ENCODE measurements at regions not wholly inside any gene's neighbourhood (a gene's known extent, or its start where the extent isn't known, plus 50 kb on each side); places are given as distances from the start of the nearest gene placed in this dataset.

- no peak overlapping the region for H3K9ac ChIP-seq (ENCODE audit: low read length)
- intact Hi-C loops (cut with micrococcal nuclease), result no loop called here
- H3K4me1 ChIP-seq (ENCODE audit: control insufficient read depth in 2 of 2, insufficient read depth in 2 of 2, low read length in 2 of 2), result no peaks in the 10 kb centered on the region
- H3K27me3 ChIP-seq (replicated peaks in 1 of 4; ENCODE audit: control extremely low read depth in 1 of 4, control insufficient read depth in 3 of 4, insufficient read depth in 4 of 4, low read length in 3 of 4), result no peaks in the 10 kb centered on the region
- no peak overlapping the region for H3K4me2 ChIP-seq (replicated peaks; ENCODE audit: low read depth, low read length, poor library complexity, severe bottlenecking)
- no peaks in the 10 kb centered on the region for H3K79me2 ChIP-seq (ENCODE audit: control insufficient read depth, insufficient read depth, low read length)
- H3K4me1 Mint-ChIP-seq, result no peaks in the 10 kb centered on the region
- DNase-seq (no peak), ATAC-seq (ENCODE audit: low read depth) (no peak)
- H3K4me3 Mint-ChIP-seq, result no peak overlapping the region
- no peaks in the 10 kb centered on the region for H3K9me3 ChIP-seq (ENCODE audit: control extremely low read depth in 1 of 3, control insufficient read depth in 2 of 3, insufficient read depth in 1 of 3, low read length in 2 of 3)
- H3K9me3 Mint-ChIP-seq (ENCODE audit: insufficient read depth), result no peaks in the 10 kb centered on the region
- no peaks in the 10 kb centered on the region for H3K36me3 ChIP-seq (replicated peaks in 1 of 2; ENCODE audit: control extremely low read depth in 1 of 2, control insufficient read depth in 1 of 2, extremely low read depth in 1 of 2, insufficient read depth in 2 of 2, low read length in 1 of 2)
- POLR2A ChIA-PET, result no interaction called here
- no peaks in the 10 kb centered on the region for H3K27me3 Mint-ChIP-seq
- no CpG with 5 or more reads among the region's 1 CpG for WGBS (ENCODE audit: insufficient coverage)
- no peak overlapping the region for H3K4me3 ChIP-seq (ENCODE audit: control extremely low read depth in 1 of 5, extremely low read depth in 1 of 5, insufficient read depth in 1 of 5, low read depth in 2 of 5, low read length in 4 of 5)
- no peak overlapping the region for H2AFZ ChIP-seq (ENCODE audit: insufficient read depth, low read depth, low read length, poor library complexity, severe bottlenecking)
- CTCF ChIA-PET, result no interaction called here
- TF ChIP-seq EZH2 (IDR thresholded peaks at IDR 0.05; ENCODE audit: borderline replicate concordance, insufficient read depth, low read depth, low read length, poor library complexity, severe bottlenecking), result no peak
- TF ChIP-seq CTCF (IDR thresholded peaks at IDR 0.05), result no peak
- H3K27ac Mint-ChIP-seq, result no peak overlapping the region
- no peaks in the 10 kb centered on the region for H4K20me1 ChIP-seq (ENCODE audit: control insufficient read depth, insufficient read depth, low read length, poor library complexity, severe bottlenecking)
- no peak overlapping the region for H3K27ac ChIP-seq (ENCODE audit: low read length in 2 of 2)
Measured at GRCh38 chr5:153342487-153342886, 148.0 kb upstream of the GRIA1 start.

- no peak overlapping the region for H3K4me3 Mint-ChIP-seq
- H3K4me1 Mint-ChIP-seq, result peaks cover 2% of the 10 kb centered on the region
- Histone ChIP-seq H3K9me3 (ENCODE audit: control extremely low read depth in 1 of 3, control insufficient read depth in 2 of 3, insufficient read depth in 1 of 3, low read length in 2 of 3) (no peaks in the 10 kb centered on the region), H3K4me2 (replicated peaks; ENCODE audit: low read depth, low read length, poor library complexity, severe bottlenecking) (no peak overlapping the region), H3K9ac (ENCODE audit: low read length) (no peak overlapping the region), H3K4me1 (ENCODE audit: control insufficient read depth in 2 of 2, insufficient read depth in 2 of 2, low read length in 2 of 2) (no peaks in the 10 kb centered on the region), H3K36me3 (replicated peaks in 1 of 2; ENCODE audit: control extremely low read depth in 1 of 2, control insufficient read depth in 1 of 2, extremely low read depth in 1 of 2, insufficient read depth in 2 of 2, low read length in 1 of 2) (no peaks in the 10 kb centered on the region), H4K20me1 (ENCODE audit: control insufficient read depth, insufficient read depth, low read length, poor library complexity, severe bottlenecking) (no peaks in the 10 kb centered on the region), H3K79me2 (ENCODE audit: control insufficient read depth, insufficient read depth, low read length) (no peaks in the 10 kb centered on the region), H3K4me3 (ENCODE audit: control extremely low read depth in 1 of 5, extremely low read depth in 1 of 5, insufficient read depth in 1 of 5, low read depth in 2 of 5, low read length in 4 of 5) (no peak overlapping the region), H3K27ac (ENCODE audit: low read length in 2 of 2) (no peak overlapping the region), H2AFZ (ENCODE audit: insufficient read depth, low read depth, low read length, poor library complexity, severe bottlenecking) (no peak overlapping the region), H3K27me3 (replicated peaks in 1 of 4; ENCODE audit: control extremely low read depth in 1 of 4, control insufficient read depth in 3 of 4, insufficient read depth in 4 of 4, low read length in 3 of 4) (peaks cover 0 to 4% (median 0%) of the 10 kb centered on the region in 4 experiments)
- ATAC-seq (ENCODE audit: low read depth) (no peak), DNase-seq (no peak)
- ChIA-PET POLR2A (no interaction called here), CTCF (no interaction called here)
- no peak overlapping the region for H3K27ac Mint-ChIP-seq
- no peak for TF ChIP-seq EZH2 (IDR thresholded peaks at IDR 0.05; ENCODE audit: borderline replicate concordance, insufficient read depth, low read depth, low read length, poor library complexity, severe bottlenecking)
- no peak for TF ChIP-seq CTCF (IDR thresholded peaks at IDR 0.05)
- WGBS (ENCODE audit: insufficient coverage), result no CpG with 5 or more reads among the region's 1 CpG
- intact Hi-C loops (cut with micrococcal nuclease), result no loop called here
- H3K27me3 Mint-ChIP-seq, result peaks cover 3% of the 10 kb centered on the region
- H3K9me3 Mint-ChIP-seq (ENCODE audit: insufficient read depth), result no peaks in the 10 kb centered on the region
Measured at GRCh38 chr5:153347611-153348010, 142.9 kb upstream of the GRIA1 start.
